Activated CD4-positive, alpha-beta T cell treated with anti-CD3 and anti-CD28 coated beads, Interleukin-2, amount 50 U/mL, for 48 hours (primary cell): ENCODE measurements at regions not wholly inside any gene's neighbourhood (a gene's known extent, or its start where the extent isn't known, plus 50 kb on each side); places are given as distances from the start of the nearest gene placed in this dataset.
"Not testable (repeated sequence)": the region's sequence is repeated elsewhere in the genome, so short reads cannot be mapped to it uniquely, and the experiment has no call there.

Experiments
- DNase-seq, 2 experiments: peaks; one replicate each; pipeline ENCODE4 v3.0.0-alpha.2; 2020

DNA sequence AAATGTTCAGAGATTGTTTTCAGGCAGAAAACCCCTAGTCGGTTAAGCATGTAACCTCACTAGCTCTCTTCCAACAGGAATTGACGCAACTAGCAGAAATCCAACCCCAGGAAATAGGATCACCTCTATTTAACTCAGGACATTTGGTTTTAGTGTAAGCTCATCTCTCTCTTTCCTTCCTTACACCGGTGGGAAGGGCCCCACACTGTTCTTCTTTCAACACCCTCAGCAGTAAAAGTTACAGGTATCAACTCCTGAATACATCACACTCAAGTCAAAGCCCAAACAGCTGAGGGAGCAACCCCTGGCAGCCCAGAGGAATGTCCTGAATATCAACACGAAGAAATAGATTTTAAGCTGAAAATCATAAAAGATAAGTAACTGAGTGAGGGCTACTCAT, 191.2 kb upstream of the KIF2B start:
- DNase-seq: no peak

DNA sequence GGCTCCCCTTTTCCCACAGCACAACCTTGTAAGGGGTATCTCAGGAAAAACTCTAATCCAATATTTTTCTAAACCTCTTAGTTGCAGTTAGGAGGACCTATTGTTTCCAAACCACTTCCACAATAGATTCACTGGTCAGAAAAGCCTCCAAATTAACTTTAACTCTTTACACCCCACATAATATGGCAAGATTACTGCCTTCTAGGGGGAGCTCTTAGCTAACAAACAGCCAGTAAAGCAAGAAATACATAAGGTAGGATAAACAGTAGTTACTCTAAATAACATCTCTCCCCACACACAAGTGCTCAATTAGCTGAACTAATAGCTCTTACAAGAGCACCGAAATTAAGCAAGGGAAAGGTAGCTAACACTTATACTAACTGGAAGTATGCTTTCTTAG, 192.1 kb upstream of the KIF2B start:
- no peak for DNase-seq

DNA sequence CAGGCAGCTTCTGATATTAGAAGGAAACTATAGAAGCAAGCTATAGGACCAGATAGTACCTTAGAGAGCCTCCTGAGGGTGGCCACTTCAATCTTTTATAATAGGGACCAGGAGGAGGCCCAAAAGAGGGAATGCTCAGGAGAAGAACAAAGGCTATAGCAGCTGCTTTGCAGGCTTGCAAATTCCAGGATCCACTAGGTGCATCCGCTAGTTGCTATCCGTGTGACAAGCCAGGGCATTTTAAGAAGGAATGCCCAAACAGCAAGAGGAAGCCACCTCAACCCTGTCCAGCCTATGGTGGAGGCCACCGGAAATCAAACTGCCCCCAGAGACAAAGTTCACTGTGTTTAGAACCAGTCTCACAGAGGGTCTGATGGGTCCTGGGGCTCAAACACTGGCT, 192.6 kb upstream of the KIF2B start:
- no peak for DNase-seq

DNA sequence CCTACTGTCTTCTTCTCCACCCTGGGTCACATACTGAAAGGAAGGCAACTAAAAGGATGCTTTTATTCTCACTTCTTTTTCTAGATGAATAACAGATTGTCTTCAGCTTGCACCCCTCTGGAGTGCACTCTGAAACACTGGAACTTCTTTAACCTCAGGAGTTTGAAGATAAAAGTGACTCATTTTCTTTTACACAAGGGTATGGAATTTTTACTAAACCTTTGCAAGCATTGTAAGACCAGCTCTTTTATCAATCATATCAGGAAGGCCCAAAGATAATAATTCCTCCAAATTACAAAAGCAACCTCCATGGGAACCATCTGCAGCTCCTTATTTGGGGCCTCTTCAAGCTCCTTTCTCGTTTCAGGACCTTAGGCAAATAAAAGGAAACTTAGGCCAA, 193.5 kb upstream of the KIF2B start:
- no peak for DNase-seq

DNA sequence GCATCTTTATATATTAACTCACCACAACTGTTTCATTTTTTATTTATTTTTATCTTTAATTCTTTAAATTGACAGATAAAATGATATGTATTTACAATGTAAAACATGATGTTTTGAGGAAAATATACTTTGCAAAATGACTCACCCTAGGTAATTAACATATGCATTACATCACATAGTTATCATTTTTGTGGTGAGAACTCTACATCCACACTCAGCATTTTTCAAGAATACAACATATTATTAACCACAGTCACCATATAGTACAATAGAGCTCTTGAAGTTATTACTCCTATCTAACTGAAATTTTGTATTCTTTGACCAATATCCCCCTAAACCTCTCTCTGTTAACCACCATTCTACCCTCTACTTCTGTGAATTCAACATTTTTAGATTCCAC, 194.7 kb upstream of the KIF2B start:
- no peak for DNase-seq

DNA sequence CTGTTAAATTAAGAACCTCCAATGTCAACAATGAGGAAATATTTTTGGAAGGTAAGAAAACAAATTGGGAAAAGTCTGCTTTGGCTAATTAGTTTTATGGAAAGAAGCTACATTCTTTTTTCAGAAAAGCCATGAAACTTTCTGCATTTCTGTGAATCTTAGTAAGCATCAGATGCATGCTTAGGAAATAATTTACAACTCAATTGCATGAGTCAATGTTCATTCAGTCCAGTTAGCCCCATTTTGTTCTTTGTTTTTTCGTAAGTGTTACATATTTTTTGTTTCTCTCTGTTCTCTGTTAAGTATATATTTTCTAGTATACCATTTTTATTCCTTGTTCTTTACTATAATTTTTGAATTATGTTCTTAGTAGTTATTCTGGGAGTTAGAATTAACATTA, 195.2 kb upstream of the KIF2B start:
- no peak for DNase-seq

DNA sequence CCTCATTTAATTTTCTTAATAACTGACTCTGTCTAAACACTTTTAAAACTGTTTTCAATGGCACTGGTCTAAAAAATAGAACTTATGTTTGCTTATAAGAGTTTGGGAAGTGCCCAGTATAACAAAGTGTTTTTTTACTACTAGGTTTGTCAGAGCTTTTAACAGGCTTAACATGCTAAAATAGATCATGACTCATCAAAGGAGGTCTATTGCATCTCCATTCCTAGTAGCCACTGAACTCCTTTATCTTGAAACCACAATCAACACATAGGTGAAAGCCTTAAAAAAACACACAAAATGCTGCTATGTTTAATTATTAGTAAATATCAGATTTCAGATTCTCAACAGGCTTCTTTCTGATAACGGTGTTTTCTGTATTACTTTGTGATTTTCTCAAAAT, 196.4 kb upstream of the KIF2B start:
- no peak for DNase-seq

DNA sequence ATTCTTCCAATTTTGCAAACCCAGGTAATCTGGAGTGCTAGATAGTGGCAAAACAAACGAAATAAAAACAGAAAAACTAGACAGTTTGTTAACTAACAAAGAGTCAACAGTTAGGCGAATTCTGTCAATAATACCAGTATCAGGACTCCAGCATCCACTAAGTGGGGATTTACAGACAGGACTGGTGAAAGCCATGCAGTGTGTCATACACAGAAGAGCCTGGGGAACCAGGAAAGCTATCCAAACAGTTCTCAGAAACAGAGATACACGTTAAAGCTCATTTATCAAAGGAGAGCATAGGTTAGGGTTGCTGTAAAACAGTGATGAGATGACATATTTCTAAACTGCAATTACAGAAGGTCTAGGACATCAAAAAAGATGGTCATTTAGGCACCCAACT, 203.7 kb upstream of the KIF2B start:
- DNase-seq: no peak

DNA sequence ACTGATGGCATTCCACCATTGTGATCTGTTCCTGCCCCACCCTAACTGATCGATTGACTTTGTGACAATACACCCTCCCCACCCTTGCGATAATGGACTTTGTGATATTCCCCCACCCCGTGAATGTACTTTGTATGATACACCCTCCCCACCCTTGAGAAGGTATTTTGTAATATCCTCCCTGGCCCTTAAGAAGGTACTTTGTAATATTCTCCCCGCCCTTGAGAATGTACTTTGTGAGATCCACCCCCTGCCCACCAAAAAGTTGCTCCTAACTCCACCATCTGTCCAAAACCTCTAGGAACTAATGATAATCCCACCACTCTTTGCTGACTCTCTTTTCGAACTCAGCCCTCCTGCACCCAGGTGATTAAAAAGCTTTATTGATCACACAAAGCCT, 214.5 kb upstream of the KIF2B start:
- DNase-seq: not testable (repeated sequence)

DNA sequence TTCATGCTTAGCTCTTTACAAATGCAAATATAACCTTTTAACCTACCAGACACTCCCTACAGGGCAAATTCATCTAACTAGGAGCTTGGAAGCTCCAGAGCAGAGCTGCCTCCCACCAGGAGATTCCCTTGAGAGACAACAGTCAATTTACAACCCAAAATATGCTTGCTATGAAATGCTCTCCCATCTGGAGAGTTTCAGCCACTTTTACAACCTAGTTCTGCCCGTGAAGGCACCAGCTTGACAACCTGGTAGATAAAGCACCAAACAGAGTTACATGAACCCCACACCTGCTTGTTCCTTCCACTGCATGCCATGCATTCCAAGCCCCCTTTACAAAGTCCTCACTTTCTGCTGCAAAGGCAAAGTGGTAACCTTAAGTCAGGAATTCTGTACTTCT, 215.3 kb upstream of the KIF2B start:
- no peak for DNase-seq

DNA sequence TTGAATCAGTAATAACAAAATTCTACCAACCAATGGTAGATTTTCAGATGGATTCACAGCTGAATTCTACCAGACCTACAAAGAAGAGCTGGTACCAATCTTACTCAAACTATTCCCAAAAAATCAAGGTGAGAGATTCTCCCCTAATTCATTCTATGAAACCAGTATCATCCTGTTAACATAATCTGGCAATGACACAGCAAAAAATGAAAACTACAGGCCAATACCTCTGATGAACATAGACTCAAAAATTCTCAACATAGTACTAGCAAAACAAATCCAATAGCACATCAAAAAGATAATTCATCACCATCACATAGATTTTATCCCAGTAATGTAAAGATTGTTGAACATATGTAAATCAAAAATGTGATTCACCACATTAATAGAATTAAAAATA, 234.4 kb upstream of the KIF2B start:
- DNase-seq: no peak

DNA sequence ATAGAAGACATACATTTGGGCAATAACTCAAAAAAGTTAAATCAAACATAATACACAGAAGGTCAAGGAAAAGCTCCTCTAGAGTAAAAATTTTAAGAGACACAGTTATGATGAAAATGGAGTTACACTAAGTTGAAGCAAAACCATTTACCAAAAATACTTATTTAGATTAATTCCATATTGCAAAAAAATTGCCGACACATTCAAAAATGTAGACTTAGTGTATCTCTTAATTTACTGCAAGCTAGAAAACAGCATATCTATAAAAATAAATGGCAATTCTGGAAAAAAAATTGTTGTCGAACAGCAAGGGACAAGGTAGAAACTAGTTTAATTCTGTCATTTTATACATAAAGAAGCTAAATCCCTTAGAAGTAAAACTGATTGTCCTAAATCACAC, 248.7 kb upstream of the KIF2B start:
- DNase-seq: no peak

DNA sequence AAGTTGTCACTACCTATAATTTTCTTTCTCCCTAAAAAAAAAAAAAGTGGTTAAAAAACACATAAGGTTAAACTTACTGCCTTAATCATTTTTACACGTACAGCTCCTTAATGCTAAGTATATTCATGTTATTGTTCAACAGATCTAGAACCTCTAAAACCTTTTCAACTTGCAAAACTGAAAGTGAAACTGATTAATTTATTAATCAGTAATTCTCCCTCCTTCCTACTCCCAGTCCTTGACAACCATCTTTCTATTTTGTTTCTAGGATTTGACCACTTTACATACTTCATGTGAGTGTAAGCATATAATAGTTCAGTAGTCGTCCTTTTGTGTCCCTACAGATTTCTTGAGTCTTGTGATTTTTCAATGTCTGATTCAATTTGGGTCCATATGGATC, 251.4 kb upstream of the KIF2B start:
- no peak for DNase-seq

DNA sequence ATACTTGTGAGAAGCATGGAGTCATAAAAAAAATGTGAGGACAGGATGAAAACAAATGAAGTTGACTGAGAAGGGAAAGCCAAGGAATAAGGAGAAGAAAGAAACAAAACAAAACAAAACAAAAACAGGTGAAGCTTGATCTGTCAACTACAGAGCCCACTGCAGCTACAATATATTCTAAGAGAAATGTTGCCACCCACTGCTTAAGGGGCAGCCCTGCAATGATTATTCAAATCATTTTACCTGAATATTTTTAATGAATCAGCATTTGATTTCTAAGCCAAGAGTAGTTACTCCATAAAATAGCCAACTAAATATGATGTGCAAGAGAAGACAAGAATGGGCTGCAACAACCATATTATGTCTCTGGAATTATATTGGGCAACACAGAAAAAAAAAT, 252.0 kb upstream of the KIF2B start:
- DNase-seq: no peak

DNA sequence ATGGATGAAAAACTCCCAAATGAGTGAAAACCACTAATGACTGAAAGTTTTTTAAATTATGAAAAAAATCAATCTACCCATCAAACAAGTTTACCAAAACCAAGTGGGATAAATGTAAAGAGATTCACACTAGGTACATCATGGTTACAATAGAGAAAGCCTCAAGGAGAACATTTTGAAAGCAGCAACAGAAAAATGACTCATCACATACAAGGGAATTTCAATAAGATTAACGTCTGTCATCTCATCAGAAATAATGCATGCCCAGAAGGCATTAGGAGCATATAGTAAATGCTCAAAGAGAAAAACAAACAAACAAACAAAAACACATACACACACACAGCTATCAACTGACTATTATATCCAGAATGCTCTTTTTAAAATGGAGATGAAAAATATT, 261.8 kb upstream of the KIF2B start:
- DNase-seq: no peak

DNA sequence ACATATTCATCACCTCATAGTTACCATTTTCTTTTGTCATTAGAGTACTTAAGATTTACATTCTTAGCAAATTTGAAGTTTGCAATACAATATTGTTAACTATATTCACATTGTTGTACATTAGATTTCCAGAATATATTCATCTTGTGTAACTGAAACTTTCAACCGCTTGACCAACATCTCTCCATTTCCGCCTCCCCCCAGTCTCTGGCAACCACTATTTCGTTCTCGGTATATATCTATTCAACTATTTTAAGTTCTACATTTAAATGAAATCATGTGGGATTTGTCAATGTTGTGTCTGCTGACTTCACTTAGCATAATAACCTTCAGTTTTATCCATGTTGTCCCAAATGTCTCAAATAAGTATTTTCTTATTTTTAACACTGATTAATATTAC, 274.5 kb upstream of the KIF2B start:
- no peak for DNase-seq

DNA sequence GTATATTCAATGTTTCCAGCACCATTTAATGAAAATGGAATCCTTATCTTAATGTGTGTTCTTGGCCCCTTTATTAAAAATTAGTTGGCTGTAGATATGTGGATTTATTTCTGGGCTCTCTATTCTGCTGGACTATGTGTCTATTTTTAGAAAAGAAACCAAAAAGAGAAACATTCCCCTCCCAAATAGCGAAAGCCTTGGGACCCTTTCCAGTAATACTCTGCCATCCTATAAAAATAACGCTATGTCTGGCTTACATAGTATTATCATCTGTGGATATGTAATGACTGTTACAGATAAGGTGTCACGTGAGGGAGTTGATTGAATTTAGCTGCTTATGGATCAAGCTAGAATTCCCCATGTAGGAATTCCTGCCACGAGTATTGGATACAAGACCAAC, 279.3 kb upstream of the KIF2B start:
- DNase-seq: no peak

DNA sequence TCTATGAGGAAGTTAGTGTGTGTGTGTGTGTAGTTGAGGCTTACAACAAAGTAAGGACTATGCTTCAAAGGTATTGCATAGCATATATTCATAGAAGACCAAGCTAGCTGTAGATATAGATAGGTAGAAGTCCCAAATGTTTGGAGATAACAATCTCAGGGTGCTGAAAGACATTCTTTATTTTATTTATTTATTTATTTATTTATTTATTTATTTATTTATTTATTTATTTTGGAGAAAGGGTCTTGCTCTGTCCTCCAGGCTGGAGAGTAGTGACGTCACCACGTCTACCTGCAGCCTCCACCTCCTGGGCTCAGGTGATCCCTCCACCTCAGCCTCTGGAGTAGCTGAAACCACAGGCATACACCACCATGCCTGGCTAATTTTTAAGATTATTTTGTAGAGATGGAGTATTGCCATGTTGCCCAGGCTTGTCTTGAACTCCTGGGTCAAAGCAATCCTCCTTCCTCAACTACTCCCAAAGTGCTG, 284.6 kb upstream of the KIF2B start:
- no peak for DNase-seq

DNA sequence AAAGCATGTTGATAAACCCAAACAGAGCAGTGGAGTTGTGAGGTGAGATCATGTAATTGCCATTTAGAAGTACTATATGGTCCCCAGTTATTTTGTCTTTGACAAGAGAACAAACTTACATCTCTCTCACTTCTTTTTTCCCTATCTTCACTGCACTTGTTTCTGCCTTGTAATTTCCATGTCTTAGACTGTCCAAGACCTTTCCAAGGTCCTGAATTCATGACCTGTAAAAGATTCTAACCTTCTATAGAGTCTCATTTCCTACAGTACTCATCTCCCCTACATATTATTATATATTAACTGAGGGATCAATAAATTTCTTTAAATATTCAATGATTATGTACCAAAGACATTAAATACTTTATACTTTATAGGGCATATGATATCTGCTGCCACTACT, 295.3 kb upstream of the KIF2B start:
- no peak for DNase-seq

DNA sequence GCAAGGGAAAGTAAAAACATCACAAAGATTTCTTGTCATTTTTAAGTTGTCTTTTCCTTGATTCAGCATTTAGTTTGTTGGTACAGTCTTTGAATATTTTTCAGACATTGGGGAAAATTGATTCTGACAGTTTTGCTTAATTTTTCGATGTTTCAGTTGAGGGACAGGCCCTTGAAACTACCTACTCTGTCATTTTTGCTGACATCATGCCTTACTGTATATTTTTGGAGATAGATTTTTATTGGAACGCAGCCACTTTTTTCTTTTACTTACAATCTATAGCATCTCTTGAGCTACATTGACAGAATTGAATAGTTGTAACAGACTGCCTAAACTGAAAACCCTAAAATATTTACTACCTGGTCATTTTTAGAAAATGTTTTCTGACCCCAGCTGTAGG, 297.1 kb upstream of the KIF2B start:
- DNase-seq: no peak

DNA sequence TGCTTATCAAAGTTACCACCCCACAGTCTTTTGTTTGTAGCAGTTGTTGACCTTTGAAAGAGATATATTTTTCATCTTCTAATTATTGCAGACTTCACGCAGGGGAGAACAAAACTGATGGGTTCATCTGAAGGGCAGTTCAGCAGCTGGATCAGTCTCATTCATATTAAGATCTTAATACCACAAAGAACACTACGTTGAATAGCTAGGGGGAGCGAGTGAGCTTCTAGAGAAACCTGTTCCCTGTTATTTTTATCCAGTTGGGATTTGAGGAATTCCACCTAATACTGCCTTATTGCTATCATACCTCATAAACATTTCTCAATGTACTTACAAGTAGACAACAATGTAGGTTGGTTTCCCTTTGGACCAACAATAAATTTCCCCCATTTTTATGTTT, 306.1 kb upstream of the KIF2B start:
- DNase-seq: no peak

DNA sequence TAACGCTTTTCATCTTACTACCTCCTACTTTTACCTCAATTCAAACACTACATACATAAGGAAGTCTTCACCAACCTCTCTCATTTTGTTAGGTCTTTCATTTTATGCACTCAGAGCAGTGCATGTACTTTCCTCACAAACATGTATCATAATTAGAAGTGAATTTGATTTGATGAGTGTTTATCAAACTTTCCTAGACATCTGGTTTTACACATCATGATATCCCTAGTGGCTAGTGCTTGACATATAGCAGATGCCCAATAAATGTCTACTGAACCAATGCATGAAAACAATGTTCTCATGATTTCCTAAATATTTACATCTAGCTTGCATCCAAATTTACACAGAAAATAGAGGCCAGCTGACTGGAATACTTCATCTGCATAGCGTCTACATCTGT, 323.4 kb upstream of the KIF2B start:
- DNase-seq: no peak

DNA sequence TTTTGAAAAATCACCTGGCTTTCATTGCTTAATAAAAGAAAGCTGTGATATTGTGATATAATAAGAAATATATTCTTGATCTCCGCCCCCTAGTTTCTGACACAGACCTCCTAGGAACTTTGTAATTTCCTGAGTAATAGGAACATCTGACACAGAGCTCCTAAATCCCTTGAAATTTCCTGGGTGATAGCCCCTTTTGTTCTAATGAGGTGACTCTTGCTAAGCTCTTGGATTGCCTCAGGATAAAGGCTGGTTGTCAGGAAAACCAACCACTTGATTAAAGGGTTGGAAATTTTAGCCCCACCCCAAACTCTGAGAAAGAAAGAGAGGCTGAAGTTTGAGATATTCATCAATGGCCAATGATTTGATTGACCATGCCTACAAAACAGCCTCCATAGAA, 326.4 kb upstream of the KIF2B start:
- DNase-seq: no peak

DNA sequence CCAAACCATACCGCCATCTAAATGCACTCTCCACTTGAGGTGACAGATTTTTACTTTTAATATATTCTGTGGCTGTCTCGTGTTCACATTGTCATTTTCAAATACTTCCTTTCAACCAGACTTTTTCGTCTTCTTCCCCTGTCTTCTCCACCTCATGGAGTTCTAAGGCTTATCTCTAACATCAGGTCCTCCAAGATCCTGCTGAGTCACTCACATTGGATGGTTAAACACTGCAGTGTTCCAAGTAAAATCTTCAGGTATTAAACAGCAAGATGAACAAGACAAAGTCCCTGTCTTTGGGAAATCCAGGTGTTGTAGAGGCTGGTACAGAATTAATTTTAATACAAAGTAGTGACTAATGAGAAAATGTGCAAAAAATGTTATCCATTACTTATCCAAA, 330.2 kb upstream of the KIF2B start:
- no peak for DNase-seq

DNA sequence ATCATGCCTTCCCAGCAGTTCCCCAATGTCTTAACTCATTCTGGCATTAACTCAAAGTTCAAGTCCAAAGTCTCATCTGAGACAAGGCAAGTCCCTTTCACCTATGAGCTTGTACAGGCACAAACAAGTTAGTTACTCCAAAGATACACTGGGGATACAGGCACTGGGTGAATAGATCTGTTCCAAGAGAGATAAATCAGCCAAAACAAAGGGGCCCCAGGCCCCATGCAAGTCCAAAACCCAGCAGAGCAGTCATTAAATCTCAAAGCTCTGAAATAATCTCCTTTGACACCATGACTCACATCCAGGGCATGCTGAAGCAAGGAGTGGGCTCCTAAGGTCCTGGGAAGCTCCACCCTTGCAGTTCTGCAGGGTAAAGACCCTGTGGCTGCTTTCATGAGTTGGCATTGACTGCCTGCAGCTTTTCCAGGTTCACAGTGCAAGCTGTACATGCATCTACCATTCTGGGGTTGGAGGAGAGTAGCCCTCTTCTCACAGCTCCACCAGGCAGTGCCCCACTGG, 332.2 kb upstream of the KIF2B start:
- no peak for DNase-seq

DNA sequence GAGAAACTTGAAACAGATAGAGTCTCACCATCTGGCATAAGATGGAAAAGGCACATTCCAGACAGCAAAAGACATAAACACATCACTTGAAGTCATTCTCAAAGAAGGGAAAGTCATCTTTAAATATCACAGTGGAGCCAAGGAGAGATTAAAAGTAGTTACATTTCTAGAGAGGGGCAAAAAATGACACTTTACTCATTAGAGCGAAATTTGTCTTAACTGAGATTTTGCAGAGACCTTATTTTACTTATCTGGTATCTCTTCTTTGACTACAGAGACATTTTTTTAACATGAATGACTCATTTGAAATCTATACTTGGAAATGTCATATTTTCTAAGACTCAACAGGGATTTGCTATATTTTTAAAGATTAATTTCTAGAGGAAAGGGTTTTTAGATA, 339.0 kb upstream of the KIF2B start:
- no peak for DNase-seq
